H1 (cell line): ENCODE measurements at regions not wholly inside any gene's neighbourhood (a gene's known extent, or its start where the extent isn't known, plus 50 kb on each side); places are given as distances from the start of the nearest gene placed in this dataset.

Experiments used
- CHD7 ChIP-seq: fragments of 300-600 bp; sonication (generic); IDR thresholded peaks from 2 replicates; pipeline ENCODE4 v1.7.1; 2012; ENCODE audit warnings: low read length, moderate library complexity, mild to moderate bottlenecking, inconsistent platforms; ENCODE audit not compliant: insufficient replicate concordance

DNA sequence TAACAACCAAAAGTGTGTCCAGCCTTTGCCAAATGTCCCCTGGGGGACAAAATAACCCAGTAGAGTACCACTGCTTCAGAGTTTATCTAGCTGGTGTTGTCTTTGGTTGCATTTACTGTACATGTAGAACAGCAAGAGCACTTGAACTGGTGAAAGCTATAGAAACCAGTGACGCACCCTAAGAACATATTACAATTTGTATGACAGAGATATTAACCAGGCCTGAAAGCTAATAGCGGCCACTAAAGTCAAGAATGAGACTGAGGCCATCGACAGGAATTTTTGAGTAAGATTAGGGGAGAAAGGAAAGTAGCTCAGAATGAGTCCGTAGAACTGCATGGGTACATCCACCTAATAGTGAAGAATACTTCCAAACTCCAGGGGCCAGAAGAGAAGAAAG is 236.2 kb downstream of the MTERF1 start (continued):
- no peak for TF ChIP-seq CHD7
